Ureter (tissue), 1 donor: ENCODE measurements at regions not wholly inside any gene's neighbourhood (a gene's known extent, or its start where the extent isn't known, plus 50 kb on each side); places are given as distances from the start of the nearest gene placed in this dataset.

Experiments
- DNase-seq: peaks from one replicate; pipeline ENCODE4 v3.0.0-alpha.2; 2020; ENCODE audit warnings: low spot score
- donor health status: DM: yes; HTN: yes; CAD: no.

DNA sequence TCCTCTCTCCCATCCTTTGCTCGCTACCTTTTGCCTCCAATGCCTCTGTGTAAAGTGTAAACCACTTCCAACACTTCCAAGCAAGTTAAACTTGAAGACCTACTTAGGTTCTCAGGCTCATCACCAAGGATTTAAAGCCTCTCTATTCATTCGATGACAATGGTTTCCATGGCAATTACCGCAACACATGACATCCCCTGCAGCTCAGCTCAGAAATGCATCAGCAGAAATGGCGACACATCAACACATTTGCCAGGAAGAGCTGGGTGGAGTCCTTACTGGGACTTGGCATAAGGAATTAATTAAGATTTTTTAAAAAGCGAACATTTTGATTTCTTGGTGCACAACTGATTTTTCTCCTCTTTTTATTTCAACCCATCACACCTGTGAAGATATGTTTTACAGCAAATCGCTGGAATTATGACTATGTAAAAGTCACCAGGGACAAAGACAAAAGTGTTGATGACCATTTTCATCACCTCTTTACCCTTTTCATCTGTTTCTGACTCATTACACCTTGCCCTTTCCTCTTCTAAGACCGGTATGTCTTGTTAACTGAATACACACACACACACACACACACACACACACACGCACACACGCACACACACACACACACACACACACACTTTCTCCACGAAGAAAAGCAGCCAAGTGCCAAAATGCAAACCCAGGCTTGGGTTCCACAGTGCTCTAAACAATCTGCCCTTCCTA is 453.4 kb upstream of the CELF2 start:
- no peak for DNase-seq

DNA sequence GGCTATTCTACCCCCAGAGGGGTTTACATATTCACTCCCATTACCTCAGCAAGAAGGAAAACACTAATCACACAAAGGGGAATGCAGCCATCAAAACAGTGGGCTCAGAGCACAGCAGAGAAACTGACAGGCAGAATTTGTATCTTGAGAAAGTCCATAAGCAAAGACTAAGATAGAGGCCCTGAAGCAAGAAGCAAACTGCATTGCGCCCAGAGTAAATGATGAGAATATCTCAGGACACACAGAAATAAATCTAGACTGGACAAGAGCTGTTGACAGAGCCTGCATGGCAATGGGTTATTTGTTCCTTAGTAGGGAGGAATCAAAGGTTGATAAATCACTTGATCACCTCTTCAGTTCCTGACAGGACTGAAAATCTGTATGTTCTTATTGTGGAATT is 440.7 kb upstream of the CELF2 start:
- no peak for DNase-seq

DNA sequence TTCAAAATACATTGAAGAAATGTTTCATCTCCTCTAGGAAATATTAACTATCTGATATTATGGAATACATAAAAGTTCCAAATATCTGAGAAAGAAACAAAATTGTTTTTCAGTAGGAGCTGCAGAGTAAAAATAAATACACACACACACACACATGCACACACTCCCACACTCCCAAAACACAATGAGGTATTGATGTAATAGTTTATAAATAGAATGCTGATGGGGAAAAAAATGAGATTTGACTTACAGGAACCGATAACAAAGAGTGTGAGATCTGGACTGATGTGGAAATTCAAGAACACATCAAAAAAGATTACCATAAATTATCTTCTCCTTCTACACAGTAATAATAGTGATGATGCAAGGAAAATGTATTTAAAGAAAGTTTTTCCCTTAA is 438.0 kb upstream of the CELF2 start:
- DNase-seq: no peak

DNA sequence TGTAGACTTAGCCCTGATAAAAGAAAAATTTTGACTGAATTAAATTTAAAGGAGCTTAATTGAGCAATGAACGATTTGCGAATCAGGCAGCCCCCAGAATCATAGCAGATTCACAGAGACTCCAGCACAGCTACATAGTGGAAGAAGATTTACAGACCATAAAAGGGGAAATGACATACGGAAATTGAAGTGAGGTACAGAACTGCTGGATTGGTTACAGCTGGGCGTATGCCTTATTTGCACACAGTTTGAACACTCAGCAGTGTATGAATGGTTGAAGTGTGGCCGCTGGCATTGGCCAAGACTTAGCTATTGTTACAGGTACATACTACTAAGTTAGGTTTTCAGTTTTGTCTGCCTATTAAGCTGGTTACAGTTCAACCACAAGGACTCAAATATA is 433.5 kb upstream of the CELF2 start:
- DNase-seq: no peak

DNA sequence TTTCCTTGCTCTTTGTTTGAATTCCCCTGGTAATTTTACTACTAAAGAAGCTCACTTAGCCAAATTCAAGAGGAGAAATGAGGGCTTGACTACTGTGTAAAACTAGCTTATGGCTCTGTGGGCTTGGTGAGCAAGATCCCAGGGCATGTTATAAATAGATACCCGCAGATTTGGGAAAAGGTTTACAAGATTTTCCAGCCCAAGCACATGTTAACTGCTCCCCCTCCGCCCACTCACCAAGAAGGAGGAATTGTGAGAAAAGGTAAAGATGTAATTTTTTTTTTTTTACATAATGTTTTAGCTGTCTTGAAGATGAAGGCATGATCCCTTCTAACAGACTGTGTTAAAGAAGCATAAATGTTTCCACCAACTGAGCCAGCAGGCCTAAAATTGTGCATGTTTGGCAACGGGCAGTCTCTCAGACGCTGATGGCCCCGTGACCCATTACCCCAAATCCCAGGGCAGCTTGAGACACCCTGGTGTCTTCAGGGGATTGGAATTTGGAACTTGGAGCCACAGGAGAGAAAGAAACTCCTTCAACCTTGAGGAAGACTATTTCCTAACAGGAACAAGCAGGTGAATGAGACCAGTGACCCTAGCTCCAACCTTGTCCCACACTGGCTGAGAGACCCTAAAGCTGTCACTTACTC is 429.8 kb upstream of the CELF2 start:
- no peak for DNase-seq

DNA sequence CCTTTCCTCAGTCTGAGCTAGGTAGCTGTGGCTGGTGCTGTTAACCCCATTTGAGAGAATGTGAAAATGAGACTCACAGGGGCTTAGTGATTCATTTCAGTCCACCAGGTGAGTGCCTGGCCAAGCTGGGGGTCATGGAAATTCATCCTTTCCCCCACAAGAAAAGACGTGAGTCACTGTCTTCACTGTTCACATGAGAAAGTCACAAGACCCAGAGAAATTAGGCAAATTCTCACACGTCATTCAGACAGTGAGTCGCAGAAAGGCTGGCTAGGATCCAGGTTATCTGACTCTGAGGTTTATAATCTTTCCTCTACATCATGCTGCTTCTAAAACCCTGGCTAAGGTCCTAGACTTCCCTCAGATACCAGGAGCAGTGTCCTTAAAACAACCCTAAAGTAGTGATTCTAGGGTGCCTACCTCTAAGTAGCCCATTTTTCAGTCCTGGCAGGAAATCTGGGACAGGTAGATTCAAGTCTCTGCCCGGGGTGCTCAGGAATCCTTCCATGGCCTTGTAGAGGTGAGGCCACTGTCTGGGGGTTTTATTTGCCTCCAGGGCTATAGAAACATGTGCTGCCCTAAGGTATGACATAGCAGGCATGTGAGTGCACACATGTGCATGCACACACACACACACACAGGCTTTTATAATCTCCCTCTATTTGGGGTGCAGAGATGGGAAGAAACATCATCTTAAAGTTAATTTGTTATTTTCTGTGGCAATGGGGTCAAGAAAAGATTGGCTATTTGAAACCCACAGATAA is 427.9 kb upstream of the CELF2 start:
- peak; percentile 56 for DNase-seq

DNA sequence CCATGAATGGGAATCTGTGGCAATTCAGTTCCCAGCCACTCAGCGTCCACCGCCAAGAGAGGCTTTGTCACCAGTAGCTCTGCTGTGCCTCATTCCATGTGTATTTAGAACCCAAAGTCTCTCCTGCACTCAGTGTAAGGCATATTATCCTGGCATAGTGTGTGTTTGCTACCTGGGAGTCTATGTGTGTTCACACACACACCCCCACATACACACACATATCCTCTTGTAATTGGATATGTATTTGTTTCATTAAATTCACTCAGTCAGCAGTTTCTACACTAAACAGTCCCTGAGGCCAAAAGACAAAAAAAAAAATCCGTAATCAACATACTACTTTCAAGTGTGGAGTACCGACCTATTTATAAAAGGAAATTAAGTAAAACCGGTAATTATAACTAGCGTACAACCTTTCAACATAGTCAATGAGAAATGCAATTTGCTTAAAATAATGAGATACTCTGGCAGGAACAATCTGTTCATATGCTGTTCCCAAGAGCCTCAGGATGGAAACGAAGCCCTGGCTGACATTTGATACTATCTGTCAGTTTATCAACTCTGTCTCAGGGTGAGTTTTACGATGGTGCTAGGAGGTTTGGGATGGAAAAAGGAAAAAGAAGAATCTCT is 425.8 kb upstream of the CELF2 start:
- DNase-seq: no peak

DNA sequence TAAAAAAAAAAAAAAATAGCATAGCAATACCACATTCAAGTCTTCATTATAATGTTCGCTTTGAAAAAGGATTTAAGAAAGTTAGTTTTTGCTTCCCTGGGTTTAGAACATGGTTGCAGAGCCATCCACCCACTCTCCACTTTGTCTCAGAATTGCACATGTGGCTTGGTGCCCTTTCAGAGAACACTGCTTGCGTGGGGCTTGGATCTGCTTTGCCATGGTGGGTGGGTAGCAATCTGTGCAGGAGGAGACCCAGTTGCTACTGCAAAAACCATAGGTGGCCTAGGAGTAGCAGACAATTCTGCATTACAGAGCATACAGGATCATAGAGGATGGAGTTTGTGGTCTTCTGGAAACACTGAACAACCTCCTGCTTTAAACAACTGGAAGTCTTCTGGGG is 421.4 kb upstream of the CELF2 start:
- no peak for DNase-seq

DNA sequence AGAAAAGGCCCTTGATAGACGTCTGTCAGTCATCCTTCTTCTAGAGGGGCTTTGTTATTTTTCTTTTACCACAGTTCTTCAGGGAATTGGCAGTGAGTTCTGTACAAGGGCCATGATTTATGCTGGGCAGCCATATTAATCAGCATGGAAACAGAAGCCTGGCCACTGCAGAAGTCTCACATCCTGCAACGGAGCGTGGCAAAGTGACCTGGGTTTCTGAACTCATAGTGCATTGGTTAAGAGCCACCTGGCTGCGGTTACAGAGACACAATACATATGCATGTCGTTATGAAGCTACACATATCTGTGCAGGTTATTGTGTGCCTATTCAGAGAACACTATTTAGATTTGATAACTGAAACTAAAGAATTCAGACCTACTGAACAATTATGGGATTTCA is 419.4 kb upstream of the CELF2 start:
- no peak for DNase-seq

DNA sequence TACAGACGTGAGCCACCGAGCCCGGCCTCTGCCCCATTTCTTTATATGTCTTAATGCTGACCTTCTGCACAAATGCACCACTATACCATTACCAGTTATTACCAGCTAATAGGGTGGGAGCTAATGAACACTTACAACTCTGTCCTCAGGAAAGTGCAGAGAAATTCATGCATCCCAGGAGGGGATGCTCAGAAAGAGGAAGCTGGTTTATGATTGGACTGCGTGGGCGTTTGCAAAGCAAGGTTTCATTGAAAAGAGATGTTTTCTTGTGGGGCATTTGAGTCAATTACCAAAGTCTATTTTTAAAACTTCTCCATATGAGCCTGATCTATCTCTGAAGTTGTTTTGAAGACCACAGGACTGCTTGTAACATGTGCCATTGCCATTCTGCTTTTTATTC is 417.7 kb upstream of the CELF2 start:
- DNase-seq: no peak

DNA sequence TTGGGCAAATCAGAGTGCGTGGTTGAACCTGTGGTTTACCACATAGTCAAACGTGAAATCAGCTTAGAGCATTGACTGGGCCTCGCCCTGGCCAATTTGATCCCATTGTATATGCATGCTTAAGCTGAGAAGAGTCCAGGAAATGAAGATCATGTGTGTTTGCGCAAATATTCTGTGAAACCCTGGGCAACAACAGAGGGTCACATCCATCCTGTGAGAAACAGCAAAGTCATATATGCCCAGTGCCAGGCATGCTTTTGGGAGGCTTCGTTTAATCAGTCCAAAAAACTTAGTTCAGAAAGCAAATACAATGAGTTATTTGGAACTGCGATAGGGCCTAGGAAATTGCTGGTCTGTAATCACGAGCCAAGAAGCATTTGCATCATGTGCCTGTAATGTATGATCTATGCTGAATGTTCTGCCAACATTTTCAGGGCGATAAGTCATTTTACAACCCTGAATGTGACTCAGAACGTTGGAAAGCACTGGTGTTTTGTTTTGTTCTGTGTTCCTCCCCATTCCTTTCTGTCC is 412.1 kb upstream of the CELF2 start:
- DNase-seq: peak; percentile 51

DNA sequence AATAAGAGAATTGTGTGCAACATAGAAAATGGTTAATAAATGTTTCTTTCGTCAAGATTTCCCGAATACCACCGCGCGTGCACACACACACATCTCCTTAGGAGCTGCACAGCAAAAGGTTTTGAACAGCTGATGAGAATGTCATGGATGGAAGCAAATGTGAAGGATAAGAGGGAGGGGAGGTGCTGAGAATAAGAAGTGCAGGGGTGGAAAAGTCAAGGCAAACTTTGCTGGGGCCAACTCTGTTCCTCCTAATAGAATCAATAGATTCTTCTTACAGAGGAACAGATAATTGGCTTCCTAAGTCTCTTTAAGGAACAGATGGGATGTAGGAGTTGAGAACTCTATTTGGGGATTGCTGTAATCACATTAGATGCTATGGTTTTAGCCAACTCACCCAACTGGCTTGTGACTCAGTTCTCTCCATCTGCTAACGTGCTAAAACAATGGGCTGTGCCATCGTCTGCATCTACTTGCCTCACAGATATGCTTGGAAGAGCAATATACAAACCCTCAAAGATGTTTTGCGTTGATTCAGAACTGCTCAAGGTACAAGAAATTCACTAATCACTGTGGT is 408.2 kb upstream of the CELF2 start:
- DNase-seq: no peak

DNA sequence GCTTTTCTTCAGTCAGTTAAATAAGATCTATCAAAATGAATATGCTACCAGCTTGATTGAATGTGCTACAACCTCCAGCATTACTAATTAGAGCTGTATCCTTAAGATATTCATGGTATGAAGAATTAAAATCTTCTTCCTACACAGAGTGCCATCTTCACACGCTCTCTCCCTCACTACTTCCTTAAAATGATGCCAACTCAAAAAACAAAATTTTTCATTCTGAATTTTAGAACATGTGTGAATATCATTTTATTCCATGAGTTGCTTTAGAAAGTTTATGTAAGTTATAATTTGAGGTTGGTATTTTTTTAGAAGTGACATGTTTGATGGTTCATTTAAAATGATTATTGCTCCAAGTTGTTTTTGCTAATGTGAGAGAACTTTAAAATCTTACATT is 407.5 kb upstream of the CELF2 start:
- DNase-seq: no peak

DNA sequence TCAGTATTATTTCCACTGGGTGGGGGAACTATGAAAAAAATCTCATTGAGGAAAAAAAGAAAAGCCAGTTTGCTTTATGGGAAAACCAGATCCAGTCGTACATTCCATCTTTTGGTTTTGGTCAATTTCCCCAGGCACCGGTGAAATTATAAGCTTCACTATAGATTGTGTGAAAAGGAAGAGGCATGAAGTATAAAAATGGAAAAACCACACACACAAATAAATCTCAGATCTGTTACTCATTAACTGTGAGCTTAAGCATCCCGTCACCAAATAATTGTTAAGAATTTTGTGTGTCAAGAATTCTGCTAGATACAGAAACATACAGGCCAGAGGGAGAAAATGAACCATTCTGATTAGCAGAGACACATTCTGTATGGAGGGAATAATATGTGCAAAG is 405.5 kb upstream of the CELF2 start:
- DNase-seq: no peak

DNA sequence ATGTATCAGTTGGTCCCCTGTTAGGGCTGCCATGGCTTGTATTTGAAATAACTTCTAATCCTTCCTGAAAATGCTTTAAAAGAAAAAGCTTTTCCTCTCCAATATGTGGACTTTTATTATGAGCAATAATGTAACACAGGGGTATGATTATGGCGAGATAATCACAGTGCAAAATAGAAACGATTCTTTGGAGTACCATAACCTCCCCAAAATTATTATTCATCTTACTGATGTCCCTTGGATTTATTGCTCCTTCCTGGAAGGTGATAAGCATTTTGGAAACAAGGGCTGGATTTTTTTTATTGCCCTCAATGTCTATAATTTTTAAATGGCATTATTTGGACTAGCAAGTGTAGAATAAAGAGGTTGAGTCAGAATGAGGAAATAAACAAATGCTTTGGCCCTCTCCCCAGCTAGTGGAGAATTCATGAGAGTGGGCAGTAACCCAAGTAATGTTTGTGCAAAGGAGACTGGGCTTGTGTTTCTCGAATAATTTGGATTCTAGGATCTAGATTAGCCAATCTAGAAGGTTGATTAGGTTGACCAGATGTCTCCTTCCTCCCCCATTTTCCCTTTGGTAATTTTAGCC is 403.9 kb upstream of the CELF2 start:
- DNase-seq: no peak

DNA sequence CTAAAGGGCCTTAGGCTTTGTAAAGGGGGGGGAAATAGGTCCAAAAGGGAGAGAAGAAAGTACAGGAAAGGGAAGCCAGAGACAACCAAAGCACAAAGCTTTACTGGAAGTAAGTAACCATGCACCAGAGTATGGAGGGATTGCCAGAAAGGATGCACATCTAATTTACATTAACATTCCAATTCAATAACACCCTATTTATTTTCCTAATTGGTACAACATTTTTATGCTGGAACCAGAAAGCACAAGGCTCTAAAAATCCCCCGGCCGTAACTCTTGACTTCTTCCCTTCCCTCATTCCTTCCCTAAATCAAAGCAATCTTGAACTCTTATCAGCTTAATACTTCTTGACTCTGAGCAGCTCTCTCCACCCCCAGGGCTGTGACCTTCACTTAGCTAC is 400.0 kb upstream of the CELF2 start:
- DNase-seq: no peak

DNA sequence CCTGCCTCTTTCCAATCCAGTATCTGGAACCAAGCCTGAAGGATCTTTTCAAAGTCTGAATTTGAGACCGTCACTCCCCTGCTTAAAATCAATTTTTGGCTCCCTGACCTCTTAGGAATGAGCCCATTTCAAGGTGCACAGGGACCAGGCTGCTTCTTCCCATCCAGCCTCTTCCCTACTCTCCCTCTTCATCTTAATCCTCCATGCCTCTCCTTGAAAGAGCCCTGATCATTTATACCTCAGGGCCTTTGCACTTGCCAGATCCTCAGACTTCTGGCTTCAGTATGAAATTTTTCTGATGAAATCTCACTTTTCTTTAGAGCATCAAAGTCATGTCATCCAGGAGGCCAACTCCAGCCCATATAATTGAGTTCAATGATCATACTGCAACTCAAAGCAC is 399.5 kb upstream of the CELF2 start:
- no peak for DNase-seq

DNA sequence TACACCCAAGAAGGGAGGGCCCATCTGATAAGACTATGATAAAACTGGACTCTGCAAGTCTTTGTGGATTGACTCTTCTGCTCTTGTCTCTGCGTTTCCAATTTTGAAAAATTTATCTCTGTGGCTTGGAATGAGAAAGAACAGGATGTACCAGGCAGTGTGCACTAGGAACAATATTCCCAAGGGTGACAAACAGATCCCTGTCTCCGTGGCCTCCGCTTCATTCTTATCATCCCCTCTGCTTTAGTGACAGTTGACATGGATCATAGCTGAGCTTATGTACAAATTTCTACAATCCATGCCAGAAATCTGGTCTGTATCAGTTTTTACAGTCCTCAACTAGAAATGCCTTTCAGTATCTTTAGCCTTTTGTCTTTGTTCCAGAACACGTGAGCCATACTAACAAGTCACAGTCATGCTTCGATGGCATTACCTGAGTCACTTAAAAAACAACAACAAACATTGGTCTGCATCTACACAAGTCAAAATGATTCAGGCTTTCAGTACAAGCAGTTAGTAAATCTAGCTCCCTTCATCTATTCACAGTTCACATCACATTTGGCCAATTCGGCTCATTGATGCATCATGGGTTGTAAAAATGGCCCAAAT is 393.6 kb upstream of the CELF2 start:
- no peak for DNase-seq

DNA sequence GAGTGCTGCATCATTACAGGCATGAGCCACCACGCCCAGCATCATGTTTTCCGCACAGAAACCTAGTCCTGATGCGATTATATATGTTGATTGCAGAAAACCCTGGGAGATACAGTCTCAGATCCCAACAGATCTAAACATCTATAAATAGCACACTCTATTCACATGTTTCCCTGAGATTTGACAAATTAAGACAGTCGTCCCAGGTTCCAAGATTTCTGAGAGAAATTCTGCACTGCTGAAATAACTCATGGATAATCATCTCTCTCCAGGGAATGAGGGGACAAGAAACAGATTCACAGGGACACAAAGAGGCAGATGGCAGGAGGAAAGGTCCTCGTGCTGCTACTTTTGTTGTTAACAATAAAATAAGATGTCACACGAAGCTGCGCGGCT is 393.1 kb upstream of the CELF2 start:
- no peak for DNase-seq

DNA sequence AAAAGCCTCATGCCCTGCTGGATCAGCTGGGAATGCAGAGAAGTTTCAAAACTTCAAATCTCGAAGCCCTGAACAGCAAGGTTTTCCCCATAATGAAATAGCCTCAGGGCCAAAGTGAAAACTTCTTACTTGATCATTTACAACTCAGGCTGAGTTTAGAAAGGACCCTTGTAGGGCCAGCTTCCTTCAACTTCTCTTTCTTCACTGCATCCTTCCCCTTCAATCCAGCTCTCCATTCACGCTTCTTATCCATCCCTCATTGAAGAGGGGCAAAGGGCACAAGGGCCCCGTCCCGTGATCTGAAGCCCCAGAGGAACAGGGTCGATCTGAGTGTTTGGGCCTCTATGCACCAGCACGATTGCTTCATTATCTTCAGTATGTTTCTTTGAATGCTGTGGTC is 392.2 kb upstream of the CELF2 start:
- no peak for DNase-seq

DNA sequence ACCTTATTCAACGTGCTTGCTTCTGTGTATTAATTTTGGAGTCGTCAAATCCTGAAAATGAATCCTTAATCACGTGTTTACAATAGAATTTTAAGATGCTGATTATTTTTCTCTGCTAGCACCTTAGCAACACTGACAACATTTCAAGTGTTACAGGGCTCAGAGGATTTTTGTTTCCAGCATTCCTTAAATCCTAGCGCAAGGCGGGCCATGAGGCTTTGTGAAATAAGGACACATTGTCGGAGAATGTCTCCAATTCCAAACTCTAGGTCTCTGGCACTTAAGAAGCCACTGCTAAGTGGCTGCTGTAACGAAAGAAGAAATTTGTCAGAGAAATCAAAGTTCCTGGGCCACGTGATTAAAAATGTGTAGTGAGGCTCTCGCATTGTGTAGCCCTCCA is 390.9 kb upstream of the CELF2 start:
- DNase-seq: no peak
